HG03457 (cell line): ENCODE measurements at regions not wholly inside any gene's neighbourhood (a gene's known extent, or its start where the extent isn't known, plus 50 kb on each side); places are given as distances from the start of the nearest gene placed in this dataset.
"Not testable (repeated sequence)": the region's sequence is repeated elsewhere in the genome, so short reads cannot be mapped to it uniquely, and the experiment has no call there.

ENCODE experiments used
- ATAC-seq: cut with Tn5 transposase; IDR thresholded peaks from one replicate; pipeline ENCODE4 v1.9.1; 2021; ENCODE audit warnings: moderate number of reproducible peaks; ENCODE audit not compliant: unreplicated experiment

- ATAC-seq: not testable (repeated sequence)
Observed at GRCh38 chrX:122140219-122140618, 1043.9 kb upstream of the GRIA3 start.

- ATAC-seq: no peak
Observed at GRCh38 chrX:122154019-122154418, 1030.1 kb upstream of the GRIA3 start.

GRCh38 chrX:122168241-122168640 is 1015.8 kb upstream of the GRIA3 start:
- no peak for ATAC-seq

GRCh38 chrX:122184791-122185190 is 999.3 kb upstream of the GRIA3 start:
- no peak for ATAC-seq

GRCh38 chrX:122187069-122187713 is 996.9 kb upstream of the GRIA3 start:
- no peak for ATAC-seq

GRCh38 chrX:122188751-122189150 is 995.3 kb upstream of the GRIA3 start:
- no peak for ATAC-seq

- ATAC-seq: no peak
Observed at GRCh38 chrX:122196343-122196742, 987.7 kb upstream of the GRIA3 start.

- no peak for ATAC-seq
Observed at GRCh38 chrX:122203399-122203798, 980.7 kb upstream of the GRIA3 start.

GRCh38 chrX:122218666-122219065 is 965.4 kb upstream of the GRIA3 start:
- ATAC-seq: no peak

GRCh38 chrX:122219226-122219625 is 964.9 kb upstream of the GRIA3 start:
- no peak for ATAC-seq

- no peak for ATAC-seq
Observed at GRCh38 chrX:122219735-122220134, 964.3 kb upstream of the GRIA3 start.

- ATAC-seq: no peak
Observed at GRCh38 chrX:122220644-122221373, 963.3 kb upstream of the GRIA3 start.

GRCh38 chrX:122221810-122222209 is 962.3 kb upstream of the GRIA3 start:
- ATAC-seq: not testable (repeated sequence)

- ATAC-seq: not testable (repeated sequence)
Observed at GRCh38 chrX:122224137-122224536, 959.9 kb upstream of the GRIA3 start.

GRCh38 chrX:122238801-122239200 is 945.3 kb upstream of the GRIA3 start:
- ATAC-seq: no peak

GRCh38 chrX:122241959-122242358 is 942.1 kb upstream of the GRIA3 start:
- ATAC-seq: no peak

- no peak for ATAC-seq
Observed at GRCh38 chrX:122244080-122244479, 940.0 kb upstream of the GRIA3 start.

- no peak for ATAC-seq
Observed at GRCh38 chrX:122245175-122245574, 938.9 kb upstream of the GRIA3 start.

- ATAC-seq: no peak
Observed at GRCh38 chrX:122245943-122246342, 938.1 kb upstream of the GRIA3 start.

GRCh38 chrX:122246937-122247336 is 937.1 kb upstream of the GRIA3 start:
- no peak for ATAC-seq

- ATAC-seq: no peak
Observed at GRCh38 chrX:122248681-122249080, 935.4 kb upstream of the GRIA3 start.

- ATAC-seq: no peak
Observed at GRCh38 chrX:122252454-122252853, 931.6 kb upstream of the GRIA3 start.

- no peak for ATAC-seq
Observed at GRCh38 chrX:122268353-122268752, 915.7 kb upstream of the GRIA3 start.
